Ascending aorta (tissue), 2 donors: ENCODE measurements at regions not wholly inside any gene's neighbourhood (a gene's known extent, or its start where the extent isn't known, plus 50 kb on each side); places are given as distances from the start of the nearest gene placed in this dataset.

ENCODE experiments used
- DNase-seq, 2 donors: peaks; one replicate each; pipeline ENCODE4 v3.0.0-alpha.2; 2019; ENCODE audit warnings: low spot score in 2 of 2
- H3K27ac ChIP-seq, 2 donors: fragments of 200-600 bp; sonication (generic); one replicate each; pipeline ENCODE4 v1.5.1; 2016 to 2017; ENCODE audit warnings: mild to moderate bottlenecking in 1 of 2
- H3K27me3 ChIP-seq: fragments of 200-600 bp; sonication (generic); one replicate; pipeline ENCODE4 v1.5.1; 2017
- H3K36me3 ChIP-seq, 2 donors: fragments of 200-600 bp; sonication (generic); one replicate each; pipeline ENCODE4 v1.5.1; 2016
- H3K4me1 ChIP-seq, 2 donors: fragments of 200-600 bp; sonication (generic); one replicate each; pipeline ENCODE4 v1.5.1; 2016 to 2017; ENCODE audit warnings: mild to moderate bottlenecking in 1 of 2
- H3K4me3 ChIP-seq, 2 donors: fragments of 200-600 bp; sonication (generic); one replicate each; pipeline ENCODE4 v1.5.1; 2016 to 2017; ENCODE audit warnings: mild to moderate bottlenecking in 1 of 2
- H3K9me3 ChIP-seq, 2 donors: fragments of 200-600 bp; sonication (generic); one replicate each; pipeline ENCODE4 v1.5.1; 2016
- CTCF ChIP-seq, 3 experiments: fragments of 200-600 bp in 2 of 3; fragments of 450-650 bp in 1 of 3; sonication (generic) in 2 of 3; IDR thresholded peaks; one replicate each; pipeline ENCODE4 v1.5.1; 2016 to 2019; ENCODE audit warnings: antibody characterized with exemption in 3 of 3, mild to moderate bottlenecking in 1 of 3, moderate library complexity in 1 of 3
- intact Hi-C: fragments of 100-400 bp; cut with DNase I; formaldehyde crosslinking; loops from one replicate; pipeline ENCODE4 v1.15.1; 2023

- no peak for DNase-seq
- no peaks in the 10 kb centered on the region for H3K36me3 ChIP-seq
- no peaks in the 10 kb centered on the region for H3K27me3 ChIP-seq
- no peaks in the 10 kb centered on the region for H3K9me3 ChIP-seq
- no peak overlapping the region for H3K4me3 ChIP-seq
- no peaks in the 10 kb centered on the region for H3K4me1 ChIP-seq
- intact Hi-C loops = no loop called here
- TF ChIP-seq CTCF (IDR thresholded peaks at IDR 0.05) = no peak
- no peak overlapping the region for H3K27ac ChIP-seq
These were observed 560.7 kb downstream of the PSAT1 start for GRCh38 chr9:78857373-78858225.

- Histone ChIP-seq H3K4me3 (no peak overlapping the region), H3K36me3 (no peaks in the 10 kb centered on the region), H3K9me3 (no peaks in the 10 kb centered on the region), H3K4me1 (no peaks in the 10 kb centered on the region), H3K27ac (no peak overlapping the region), H3K27me3 (no peaks in the 10 kb centered on the region)
- no peak for TF ChIP-seq CTCF (IDR thresholded peaks at IDR 0.05)
- intact Hi-C loops = no loop called here
- no peak for DNase-seq
These were observed 561.3 kb downstream of the PSAT1 start for GRCh38 chr9:78858266-78858665.

DNA sequence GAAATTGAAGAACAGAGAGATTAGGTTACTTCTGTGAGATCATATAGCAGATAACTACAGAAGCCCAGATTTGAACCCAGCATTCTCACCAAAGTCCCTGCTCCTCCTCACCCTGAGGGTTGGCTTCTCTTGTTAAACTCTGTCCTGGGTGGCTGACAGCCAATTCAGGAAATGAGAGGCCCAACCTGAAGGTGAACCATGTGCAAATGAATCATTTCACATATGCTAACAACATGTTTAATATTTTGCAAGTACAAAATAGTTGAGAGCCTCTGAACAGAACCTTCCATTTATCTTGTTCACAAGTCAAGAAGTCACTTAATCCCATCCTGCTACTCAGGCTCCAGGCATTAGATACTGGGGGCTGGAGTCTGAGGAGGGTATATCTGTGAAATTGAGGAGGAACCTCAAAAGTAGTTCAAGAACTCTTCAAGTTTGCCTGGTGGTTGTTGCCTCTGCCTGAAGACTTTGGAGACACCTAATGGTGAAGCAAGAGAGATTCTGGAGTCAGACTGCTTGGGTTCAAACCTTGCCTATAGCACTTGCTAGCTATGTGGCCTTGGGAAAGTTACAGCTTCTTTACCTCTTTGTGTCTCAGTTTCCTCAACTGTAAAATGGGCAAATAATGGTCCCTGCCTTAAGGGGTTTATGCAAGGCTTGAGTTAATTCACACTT lies 564.0 kb downstream of the PSAT1 start:
- no peaks in the 10 kb centered on the region for H3K9me3 ChIP-seq
- no peak overlapping the region for H3K27ac ChIP-seq
- no peak for TF ChIP-seq CTCF (IDR thresholded peaks at IDR 0.05)
- no peak for DNase-seq
- no peaks in the 10 kb centered on the region for H3K27me3 ChIP-seq
- intact Hi-C loops = no loop called here
- H3K36me3 ChIP-seq = no peaks in the 10 kb centered on the region
- H3K4me3 ChIP-seq = no peak overlapping the region
- H3K4me1 ChIP-seq = no peaks in the 10 kb centered on the region

GRCh38 chr9:78863531-78863930 lies 566.6 kb downstream of the PSAT1 start:
- no peaks in the 10 kb centered on the region for H3K9me3 ChIP-seq
- H3K27me3 ChIP-seq = no peaks in the 10 kb centered on the region
- no peak overlapping the region for H3K4me3 ChIP-seq
- no peak for DNase-seq
- no peaks in the 10 kb centered on the region for H3K4me1 ChIP-seq
- no peak for TF ChIP-seq CTCF (IDR thresholded peaks at IDR 0.05)
- intact Hi-C loops = no loop called here
- H3K36me3 ChIP-seq = no peaks in the 10 kb centered on the region
- H3K27ac ChIP-seq = no peak overlapping the region

DNA sequence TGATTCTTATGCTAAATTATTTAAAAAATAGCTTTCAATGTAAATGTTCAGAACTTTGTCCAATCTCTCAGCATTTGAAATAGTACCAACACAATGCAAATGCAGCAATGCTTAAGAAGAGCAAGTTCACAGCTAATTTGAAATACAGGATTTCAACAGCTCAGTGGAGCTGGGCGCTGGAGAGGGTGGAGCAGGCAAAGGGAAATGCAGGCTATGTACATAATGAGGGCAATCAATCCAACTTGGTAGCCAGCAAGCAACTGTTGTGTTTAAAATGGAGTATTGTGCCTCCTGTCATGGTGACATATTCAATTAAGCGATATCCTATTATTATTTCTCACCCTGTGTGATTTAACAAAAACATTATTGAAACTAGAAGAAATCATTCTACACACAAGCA lies 568.8 kb downstream of the PSAT1 start:
- Histone ChIP-seq H3K36me3 (no peaks in the 10 kb centered on the region), H3K9me3 (no peaks in the 10 kb centered on the region), H3K27ac (no peak overlapping the region), H3K4me1 (no peaks in the 10 kb centered on the region), H3K4me3 (no peak overlapping the region), H3K27me3 (no peaks in the 10 kb centered on the region)
- DNase-seq = no peak
- TF ChIP-seq CTCF (IDR thresholded peaks at IDR 0.05) = no peak
- intact Hi-C loops = no loop called here
